ENCODE measurements at regions not wholly inside any gene's neighbourhood (a gene's known extent, or its start where the extent isn't known, plus 50 kb on each side); places are given as distances from the start of the nearest gene placed in this dataset.
"Not testable (repeated sequence)": the region's sequence is repeated elsewhere in the genome, so short reads cannot be mapped to it uniquely, and the experiment has no call there.

DNA sequence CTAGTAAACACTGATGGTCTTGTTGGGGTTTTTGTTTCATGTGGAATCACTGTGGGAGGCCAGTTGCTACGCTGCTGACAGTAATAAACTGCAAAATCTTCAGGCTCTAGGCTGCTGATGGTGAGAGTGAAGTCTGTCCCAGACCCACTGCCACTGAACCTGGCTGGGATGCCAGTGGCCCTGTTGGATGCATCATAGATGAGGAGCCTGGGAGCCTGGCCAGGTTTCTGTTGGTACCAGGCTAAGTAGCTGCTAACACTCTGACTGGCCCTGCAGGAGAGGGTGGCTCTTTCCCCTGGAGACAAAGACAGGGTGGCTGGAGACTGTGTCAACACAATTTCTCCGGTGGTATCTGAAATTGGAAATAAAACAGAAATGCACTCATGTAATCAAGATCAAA, 335.6 kb downstream of the RPIA start:
- H4K20me1 ChIP-seq (ENCODE audit: insufficient read depth, low read length); DNase-seq; H3K4me1 Mint-ChIP-seq; H3K27me3 Mint-ChIP-seq (ENCODE audit: low read depth in 3 of 3); H3K36me3 Mint-ChIP-seq; H3K9ac ChIP-seq (ENCODE audit: insufficient read depth, low read length, poor library complexity, severe bottlenecking); H3K27ac Mint-ChIP-seq; H3K79me2 ChIP-seq (ENCODE audit: insufficient read depth, low read length); intact Hi-C loops (cut with micrococcal nuclease); H3K9me3 ChIP-seq (replicated peaks in 1 of 2; ENCODE audit: control insufficient read depth in 1 of 2, insufficient read depth in 1 of 2, low read length in 2 of 2); H3K4me2 ChIP-seq (replicated peaks; ENCODE audit: extremely low read depth, low read length, poor library complexity, severe bottlenecking); H3K9me3 Mint-ChIP-seq; H3K4me1 ChIP-seq (ENCODE audit: control insufficient read depth in 1 of 2, insufficient read depth in 2 of 2, low read length in 2 of 2); H3K4me3 ChIP-seq (replicated peaks in 1 of 3; ENCODE audit: low read depth in 2 of 3, low read length in 3 of 3); H3K4me3 Mint-ChIP-seq; H3K27me3 ChIP-seq (ENCODE audit: control insufficient read depth in 2 of 2, insufficient read depth in 2 of 2, low read length in 2 of 2); H3K27ac ChIP-seq (ENCODE audit: low read depth in 1 of 2, low read length in 2 of 2); H2AFZ ChIP-seq (ENCODE audit: insufficient read depth, low read depth, low read length, poor library complexity, severe bottlenecking); H3K36me3 ChIP-seq (replicated peaks in 1 of 2; ENCODE audit: control insufficient read depth in 1 of 2, insufficient read depth in 2 of 2, low read length in 2 of 2): not testable (repeated sequence)
- 80% methylated on average over 1 of the region's 2 CpGs for WGBS (ENCODE audit: insufficient coverage)

DNA sequence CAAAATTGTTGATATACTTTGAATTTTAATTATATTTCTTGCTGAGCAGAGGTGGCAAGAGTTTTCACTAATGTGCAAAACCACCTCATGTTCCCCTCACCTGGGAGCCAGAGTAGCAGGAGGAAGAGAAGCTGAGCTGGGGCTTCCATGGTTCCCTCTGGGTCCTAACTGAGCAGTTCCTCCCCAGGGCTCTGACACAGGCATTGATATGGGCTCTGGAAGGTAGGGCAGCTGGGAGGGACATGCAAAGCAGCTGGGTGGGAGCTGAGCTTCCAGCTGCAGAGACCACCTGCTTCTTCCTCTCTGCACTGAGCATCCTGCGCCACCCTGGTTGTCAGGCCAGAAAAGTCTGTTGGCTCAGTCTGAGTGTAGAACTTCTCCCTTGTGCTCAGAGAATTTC, 336.1 kb downstream of the RPIA start:
- WGBS (ENCODE audit: insufficient coverage) = 80% methylated on average over 1 of the region's 1 CpG
- H3K4me3 ChIP-seq (replicated peaks in 1 of 3; ENCODE audit: low read depth in 2 of 3, low read length in 3 of 3); H4K20me1 ChIP-seq (ENCODE audit: insufficient read depth, low read length); H3K9ac ChIP-seq (ENCODE audit: insufficient read depth, low read length, poor library complexity, severe bottlenecking); H3K9me3 Mint-ChIP-seq; H3K27ac ChIP-seq (ENCODE audit: low read depth in 1 of 2, low read length in 2 of 2); H3K4me3 Mint-ChIP-seq; H2AFZ ChIP-seq (ENCODE audit: insufficient read depth, low read depth, low read length, poor library complexity, severe bottlenecking); H3K4me2 ChIP-seq (replicated peaks; ENCODE audit: extremely low read depth, low read length, poor library complexity, severe bottlenecking); intact Hi-C loops (cut with micrococcal nuclease); H3K79me2 ChIP-seq (ENCODE audit: insufficient read depth, low read length); H3K36me3 ChIP-seq (replicated peaks in 1 of 2; ENCODE audit: control insufficient read depth in 1 of 2, insufficient read depth in 2 of 2, low read length in 2 of 2); DNase-seq; H3K9me3 ChIP-seq (replicated peaks in 1 of 2; ENCODE audit: control insufficient read depth in 1 of 2, insufficient read depth in 1 of 2, low read length in 2 of 2); H3K27ac Mint-ChIP-seq; H3K27me3 Mint-ChIP-seq (ENCODE audit: low read depth in 3 of 3); H3K27me3 ChIP-seq (ENCODE audit: control insufficient read depth in 2 of 2, insufficient read depth in 2 of 2, low read length in 2 of 2); H3K36me3 Mint-ChIP-seq; H3K4me1 Mint-ChIP-seq; H3K4me1 ChIP-seq (ENCODE audit: control insufficient read depth in 1 of 2, insufficient read depth in 2 of 2, low read length in 2 of 2): not testable (repeated sequence)

DNA sequence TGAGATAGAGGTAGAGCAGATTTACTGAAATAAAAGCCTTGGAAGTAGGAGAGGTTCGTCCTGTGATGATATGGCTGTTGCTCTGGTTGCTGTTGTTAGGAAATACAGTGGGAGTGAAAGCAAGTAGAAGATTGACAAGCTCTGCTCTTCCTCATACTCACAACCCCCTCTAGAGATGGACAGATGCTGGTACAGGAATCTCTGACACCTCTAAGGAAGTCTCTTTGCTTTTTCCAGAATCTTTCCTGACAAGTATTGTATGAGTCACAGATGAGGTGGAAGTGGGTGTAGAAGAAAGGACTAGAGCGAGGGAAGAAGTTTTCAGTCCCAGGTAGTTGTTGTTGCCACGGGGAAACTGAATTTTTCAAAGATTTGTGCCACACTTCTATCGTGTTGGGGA, 337.8 kb downstream of the RPIA start:
- intact Hi-C loops (cut with micrococcal nuclease); H3K27ac ChIP-seq (ENCODE audit: low read depth in 1 of 2, low read length in 2 of 2); H3K4me1 ChIP-seq (ENCODE audit: control insufficient read depth in 1 of 2, insufficient read depth in 2 of 2, low read length in 2 of 2); H3K9me3 Mint-ChIP-seq; H4K20me1 ChIP-seq (ENCODE audit: insufficient read depth, low read length); H3K4me2 ChIP-seq (replicated peaks; ENCODE audit: extremely low read depth, low read length, poor library complexity, severe bottlenecking); H2AFZ ChIP-seq (ENCODE audit: insufficient read depth, low read depth, low read length, poor library complexity, severe bottlenecking); H3K4me3 ChIP-seq (replicated peaks in 1 of 3; ENCODE audit: low read depth in 2 of 3, low read length in 3 of 3); H3K4me3 Mint-ChIP-seq; H3K9ac ChIP-seq (ENCODE audit: insufficient read depth, low read length, poor library complexity, severe bottlenecking); H3K79me2 ChIP-seq (ENCODE audit: insufficient read depth, low read length); H3K27me3 Mint-ChIP-seq (ENCODE audit: low read depth in 3 of 3); DNase-seq; H3K36me3 ChIP-seq (replicated peaks in 1 of 2; ENCODE audit: control insufficient read depth in 1 of 2, insufficient read depth in 2 of 2, low read length in 2 of 2); H3K9me3 ChIP-seq (replicated peaks in 1 of 2; ENCODE audit: control insufficient read depth in 1 of 2, insufficient read depth in 1 of 2, low read length in 2 of 2); H3K36me3 Mint-ChIP-seq; H3K27me3 ChIP-seq (ENCODE audit: control insufficient read depth in 2 of 2, insufficient read depth in 2 of 2, low read length in 2 of 2); H3K4me1 Mint-ChIP-seq; H3K27ac Mint-ChIP-seq: not testable (repeated sequence)
- no CpG with 5 or more reads among the region's 4 CpGs for WGBS (ENCODE audit: insufficient coverage)

All from CD14-positive monocyte (primary cell).